ENCODE measurements at regions not wholly inside any gene's neighbourhood (a gene's known extent, or its start where the extent isn't known, plus 50 kb on each side); places are given as distances from the start of the nearest gene placed in this dataset.
"Not testable (repeated sequence)": the region's sequence is repeated elsewhere in the genome, so short reads cannot be mapped to it uniquely, and the experiment has no call there.

DNA sequence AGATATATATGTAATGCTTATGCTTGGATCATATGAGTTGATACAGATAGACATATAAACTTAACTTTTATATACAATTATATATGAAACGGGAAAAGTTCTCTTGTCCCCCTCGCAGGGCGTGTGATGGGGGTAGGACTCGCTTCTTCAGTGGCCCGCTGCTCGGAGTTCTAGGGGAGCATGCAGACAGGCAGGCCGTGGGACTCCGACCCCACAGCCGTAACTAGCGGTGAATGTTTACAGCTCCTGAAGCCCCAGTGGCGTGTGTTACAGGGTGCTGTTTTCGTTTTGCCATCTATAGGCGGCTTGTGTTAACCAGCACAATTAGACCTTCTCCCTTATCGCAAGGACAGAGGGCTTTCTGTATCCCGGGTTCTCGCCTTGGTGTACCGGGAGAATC is 1899.8 kb downstream of the PCDH9 start:
- Histone ChIP-seq H3K27ac (ENCODE audit: low read depth in 1 of 2, low read length in 2 of 2) (no peak overlapping the region), H3K36me3 (ENCODE audit: control insufficient read depth in 1 of 2, insufficient read depth in 2 of 2, low read length in 1 of 2) (no peaks in the 10 kb centered on the region), H3K27me3 (ENCODE audit: control insufficient read depth in 1 of 2, insufficient read depth in 2 of 2, low read length in 1 of 2) (no peaks in the 10 kb centered on the region), H3K9me3 (ENCODE audit: control insufficient read depth, low read length) (no peaks in the 10 kb centered on the region), H3K4me3 (ENCODE audit: low read length in 2 of 2) (no peak overlapping the region), H3K4me1 (ENCODE audit: control insufficient read depth in 1 of 2, insufficient read depth in 2 of 2, low read length in 2 of 2) (no peaks in the 10 kb centered on the region)
- no peak for ATAC-seq (ENCODE audit: low FRiP score)
- DNase-seq, result peak in 1 of 2 donors; percentile 48
- intact Hi-C loops (cut with DNase I), result no loop called here
- 94 to 97% methylated on average over 17 of the region's 17 CpGs for WGBS, 2 donors

GRCh38 chr13:65323192-65323591 is 1906.9 kb downstream of the PCDH9 start:
- H3K4me1 ChIP-seq (ENCODE audit: control insufficient read depth in 1 of 2, insufficient read depth in 2 of 2, low read length in 2 of 2); H3K27me3 ChIP-seq (ENCODE audit: control insufficient read depth in 1 of 2, insufficient read depth in 2 of 2, low read length in 1 of 2); H3K9me3 ChIP-seq (ENCODE audit: control insufficient read depth, low read length); intact Hi-C loops (cut with DNase I); H3K27ac ChIP-seq (ENCODE audit: low read depth in 1 of 2, low read length in 2 of 2); ATAC-seq (ENCODE audit: low FRiP score); DNase-seq; H3K4me3 ChIP-seq (ENCODE audit: low read length in 2 of 2); H3K36me3 ChIP-seq (ENCODE audit: control insufficient read depth in 1 of 2, insufficient read depth in 2 of 2, low read length in 1 of 2): not testable (repeated sequence)
- 93 to 95% methylated on average over 15 of the region's 15 CpGs for WGBS, 2 donors

GRCh38 chr13:65321423-65321822 is 1908.7 kb downstream of the PCDH9 start:
- ATAC-seq (ENCODE audit: low FRiP score); intact Hi-C loops (cut with DNase I): not testable (repeated sequence)

DNA sequence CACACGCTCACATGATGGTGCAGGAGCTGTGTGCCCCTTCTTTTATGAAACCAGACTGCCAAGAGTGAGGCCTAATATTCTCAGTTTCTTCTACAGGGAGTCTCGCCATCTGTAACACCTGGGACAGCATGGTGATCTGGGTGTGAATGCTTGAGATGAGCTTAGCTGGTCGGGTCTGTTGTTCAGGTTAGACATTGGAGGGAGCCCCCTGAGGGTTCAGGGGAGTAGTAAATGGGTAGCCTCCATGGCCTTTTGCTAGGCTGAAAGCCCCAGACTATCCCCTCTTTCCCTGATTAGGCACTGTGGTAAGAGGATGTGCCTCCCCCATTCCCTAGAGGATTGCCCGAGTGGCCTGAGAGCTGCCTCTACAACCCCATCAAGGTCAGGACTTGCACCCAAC is 1916.1 kb downstream of the PCDH9 start:
- intact Hi-C loops (cut with DNase I), result no loop called here
- no peak overlapping the region for H3K4me3 ChIP-seq (ENCODE audit: low read length in 2 of 2)
- WGBS, 2 donors, result 83 to 87% methylated on average over 4 of the region's 4 CpGs
- peaks cover 3% of the 10 kb centered on the region for H3K9me3 ChIP-seq (ENCODE audit: control insufficient read depth, low read length)
- H3K27me3 ChIP-seq (ENCODE audit: control insufficient read depth in 1 of 2, insufficient read depth in 2 of 2, low read length in 1 of 2), result no peaks in the 10 kb centered on the region
- no peak overlapping the region for H3K27ac ChIP-seq (ENCODE audit: low read depth in 1 of 2, low read length in 2 of 2)
- H3K4me1 ChIP-seq (ENCODE audit: control insufficient read depth in 1 of 2, insufficient read depth in 2 of 2, low read length in 2 of 2), result no peaks in the 10 kb centered on the region
- H3K36me3 ChIP-seq (ENCODE audit: control insufficient read depth in 1 of 2, insufficient read depth in 2 of 2, low read length in 1 of 2), result no peaks in the 10 kb centered on the region
- DNase-seq, result no peak
- ATAC-seq (ENCODE audit: low FRiP score), result no peak

More at GRCh38 chr13:65321423-65321822, 1908.7 kb downstream of the PCDH9 start:
- not testable (repeated sequence) for H3K4me3 ChIP-seq (ENCODE audit: low read length in 2 of 2); H3K4me1 ChIP-seq (ENCODE audit: control insufficient read depth in 1 of 2, insufficient read depth in 2 of 2, low read length in 2 of 2); H3K27me3 ChIP-seq (ENCODE audit: control insufficient read depth in 1 of 2, insufficient read depth in 2 of 2, low read length in 1 of 2); DNase-seq; H3K36me3 ChIP-seq (ENCODE audit: control insufficient read depth in 1 of 2, insufficient read depth in 2 of 2, low read length in 1 of 2); H3K9me3 ChIP-seq (ENCODE audit: control insufficient read depth, low read length); H3K27ac ChIP-seq (ENCODE audit: low read depth in 1 of 2, low read length in 2 of 2)
- WGBS, 2 donors, result 88 to 90% methylated on average over 2 of the region's 2 CpGs

DNA sequence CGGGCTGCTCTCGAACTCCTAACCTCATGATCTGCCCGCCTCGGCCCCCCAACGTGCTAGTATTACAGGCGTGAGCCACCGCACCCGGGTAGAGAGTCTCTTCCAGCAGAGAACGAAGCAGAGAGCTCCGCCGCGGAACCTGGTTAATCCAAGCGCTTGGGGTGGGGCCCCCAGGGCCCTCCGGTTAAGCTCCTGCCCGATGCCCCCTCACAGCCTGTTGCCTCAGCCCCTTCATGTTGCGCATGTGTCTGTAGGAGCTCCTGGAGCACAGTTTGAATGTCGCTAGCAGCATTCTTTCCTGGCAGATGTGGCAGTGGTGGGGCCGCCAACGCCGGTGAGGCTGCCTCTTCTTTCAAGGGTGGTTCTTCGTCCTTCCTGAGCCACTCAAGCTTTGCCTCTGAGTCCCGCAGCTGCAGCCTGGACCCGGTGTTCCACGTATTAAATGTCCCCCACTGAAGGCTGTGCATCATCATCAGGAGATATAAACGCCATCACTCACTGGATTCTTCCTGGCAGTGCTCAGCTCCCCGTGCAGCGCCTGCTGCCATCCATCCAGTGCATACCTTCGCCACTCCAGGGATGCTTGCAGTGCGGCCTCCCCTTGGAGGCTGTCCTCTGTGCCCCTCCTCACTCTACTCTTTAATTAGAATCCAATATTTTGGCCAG is 1919.3 kb downstream of the PCDH9 start:
- DNase-seq, result no peak
- Histone ChIP-seq H3K27me3 (ENCODE audit: control insufficient read depth in 1 of 2, insufficient read depth in 2 of 2, low read length in 1 of 2) (no peaks in the 10 kb centered on the region), H3K36me3 (ENCODE audit: control insufficient read depth in 1 of 2, insufficient read depth in 2 of 2, low read length in 1 of 2) (no peaks in the 10 kb centered on the region), H3K27ac (ENCODE audit: low read depth in 1 of 2, low read length in 2 of 2) (no peak overlapping the region), H3K9me3 (ENCODE audit: control insufficient read depth, low read length) (peaks cover 3% of the 10 kb centered on the region), H3K4me3 (ENCODE audit: low read length in 2 of 2) (no peak overlapping the region), H3K4me1 (ENCODE audit: control insufficient read depth in 1 of 2, insufficient read depth in 2 of 2, low read length in 2 of 2) (no peaks in the 10 kb centered on the region)
- intact Hi-C loops (cut with DNase I), result no loop called here
- no peak for ATAC-seq (ENCODE audit: low FRiP score)
- WGBS, 2 donors, result 93 to 95% methylated on average over 29 of the region's 29 CpGs

- no peaks in the 10 kb centered on the region for H3K36me3 ChIP-seq (ENCODE audit: control insufficient read depth in 1 of 2, insufficient read depth in 2 of 2, low read length in 1 of 2)
- H3K27me3 ChIP-seq (ENCODE audit: control insufficient read depth in 1 of 2, insufficient read depth in 2 of 2, low read length in 1 of 2), result no peaks in the 10 kb centered on the region
- H3K27ac ChIP-seq (ENCODE audit: low read depth in 1 of 2, low read length in 2 of 2), result no peak overlapping the region
- no peak overlapping the region for H3K4me3 ChIP-seq (ENCODE audit: low read length in 2 of 2)
- H3K4me1 ChIP-seq (ENCODE audit: control insufficient read depth in 1 of 2, insufficient read depth in 2 of 2, low read length in 2 of 2), result no peaks in the 10 kb centered on the region
- peaks cover 3% of the 10 kb centered on the region for H3K9me3 ChIP-seq (ENCODE audit: control insufficient read depth, low read length)
- no peak for ATAC-seq (ENCODE audit: low FRiP score)
- intact Hi-C loops (cut with DNase I), result no loop called here
- WGBS, 2 donors, result 86 to 89% methylated on average over 6 of the region's 6 CpGs
- DNase-seq, result no peak
Observed at GRCh38 chr13:65309906-65310305, 1920.2 kb downstream of the PCDH9 start.

- H3K36me3 ChIP-seq (ENCODE audit: control insufficient read depth in 1 of 2, insufficient read depth in 2 of 2, low read length in 1 of 2); H3K4me1 ChIP-seq (ENCODE audit: control insufficient read depth in 1 of 2, insufficient read depth in 2 of 2, low read length in 2 of 2); DNase-seq; H3K9me3 ChIP-seq (ENCODE audit: control insufficient read depth, low read length); H3K4me3 ChIP-seq (ENCODE audit: low read length in 2 of 2); H3K27ac ChIP-seq (ENCODE audit: low read depth in 1 of 2, low read length in 2 of 2); intact Hi-C loops (cut with DNase I); ATAC-seq (ENCODE audit: low FRiP score); H3K27me3 ChIP-seq (ENCODE audit: control insufficient read depth in 1 of 2, insufficient read depth in 2 of 2, low read length in 1 of 2): not testable (repeated sequence)
- WGBS, 2 donors, result 82 to 90% methylated on average over 1 of the region's 1 CpG
Observed at GRCh38 chr13:65308729-65309128, 1921.4 kb downstream of the PCDH9 start.

DNA sequence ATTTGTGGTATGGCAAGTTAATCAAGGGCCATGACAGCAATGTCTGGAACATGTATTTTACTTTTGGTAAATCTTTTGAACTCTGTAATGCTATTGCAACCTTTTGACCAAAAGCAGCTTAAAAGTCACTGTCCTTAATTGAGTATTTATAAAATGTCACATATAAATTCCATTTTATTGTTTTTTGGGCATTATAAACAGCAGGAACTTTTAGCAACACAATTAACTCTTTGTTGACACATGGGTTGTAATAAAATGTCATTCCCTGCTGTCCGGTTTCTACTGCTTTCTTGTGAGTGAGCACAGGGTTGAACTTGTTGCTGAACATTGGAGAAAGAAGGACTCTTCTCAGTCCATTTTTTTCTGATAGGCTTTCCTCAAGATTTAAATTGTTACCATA is 1923.1 kb downstream of the PCDH9 start:
- 62 to 67% methylated on average over 1 of the region's 1 CpG for WGBS, 2 donors
- Histone ChIP-seq H3K27ac (ENCODE audit: low read depth in 1 of 2, low read length in 2 of 2) (no peak overlapping the region), H3K4me1 (ENCODE audit: control insufficient read depth in 1 of 2, insufficient read depth in 2 of 2, low read length in 2 of 2) (no peaks in the 10 kb centered on the region), H3K9me3 (ENCODE audit: control insufficient read depth, low read length) (peaks cover 3% of the 10 kb centered on the region), H3K36me3 (ENCODE audit: control insufficient read depth in 1 of 2, insufficient read depth in 2 of 2, low read length in 1 of 2) (no peaks in the 10 kb centered on the region), H3K27me3 (ENCODE audit: control insufficient read depth in 1 of 2, insufficient read depth in 2 of 2, low read length in 1 of 2) (no peaks in the 10 kb centered on the region), H3K4me3 (ENCODE audit: low read length in 2 of 2) (no peak overlapping the region)
- DNase-seq (no peak), ATAC-seq (ENCODE audit: low FRiP score) (no peak)
- intact Hi-C loops (cut with DNase I), result no loop called here

- Histone ChIP-seq H3K4me1 (ENCODE audit: control insufficient read depth in 1 of 2, insufficient read depth in 2 of 2, low read length in 2 of 2) (no peaks in the 10 kb centered on the region), H3K27me3 (ENCODE audit: control insufficient read depth in 1 of 2, insufficient read depth in 2 of 2, low read length in 1 of 2) (no peaks in the 10 kb centered on the region), H3K36me3 (ENCODE audit: control insufficient read depth in 1 of 2, insufficient read depth in 2 of 2, low read length in 1 of 2) (no peaks in the 10 kb centered on the region), H3K4me3 (ENCODE audit: low read length in 2 of 2) (no peak overlapping the region), H3K9me3 (ENCODE audit: control insufficient read depth, low read length) (no peaks in the 10 kb centered on the region), H3K27ac (ENCODE audit: low read depth in 1 of 2, low read length in 2 of 2) (no peak overlapping the region)
- DNase-seq (no peak), ATAC-seq (ENCODE audit: low FRiP score) (no peak)
- WGBS, 2 donors, result 32 to 44% methylated on average over 3 of the region's 3 CpGs
- intact Hi-C loops (cut with DNase I), result no loop called here
Observed at GRCh38 chr13:65302691-65303090, 1927.4 kb downstream of the PCDH9 start.
